ENCODE measurements at regions not wholly inside any gene's neighbourhood (a gene's known extent, or its start where the extent isn't known, plus 50 kb on each side); places are given as distances from the start of the nearest gene placed in this dataset.

DNA sequence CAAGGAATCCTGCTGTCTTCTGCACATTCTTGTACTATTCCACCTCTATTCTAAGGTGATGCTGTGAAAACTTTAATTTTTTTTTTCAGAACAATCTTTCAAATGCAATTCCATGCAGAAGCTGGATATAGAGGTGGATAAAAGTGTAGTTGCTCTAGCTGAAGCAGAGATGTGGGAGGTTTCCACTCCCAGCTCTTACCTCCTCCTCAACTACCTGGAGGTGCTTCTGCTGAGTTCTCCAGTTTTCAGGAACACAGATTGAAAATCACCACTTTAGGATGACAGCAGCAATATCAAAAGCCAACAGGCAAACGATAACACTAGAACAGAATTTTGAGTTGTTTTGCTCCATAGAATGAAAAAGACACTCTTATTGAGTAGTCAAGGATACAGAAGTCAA is 51.1 kb upstream of the FAM98A start:
- H3K27ac ChIP-seq (ENCODE audit: low read length) = no peak overlapping the region
- no peak overlapping the region for H3K4me2 ChIP-seq (ENCODE audit: low read length)
- no peak for TF ChIP-seq POLR2AphosphoS5 (IDR thresholded peaks at IDR 0.05)
- no peak for TF ChIP-seq SMC3 (conservative IDR thresholded peaks at IDR 0.05; ENCODE audit: poor library complexity)
- no peak for TF ChIP-seq TAF1 (IDR thresholded peaks at IDR 0.05; ENCODE audit: low read depth)
- no peak for TF ChIP-seq REST (IDR thresholded peaks at IDR 0.05; ENCODE audit: borderline replicate concordance)
- TF ChIP-seq EZH2 (IDR thresholded peaks at IDR 0.05; ENCODE audit: borderline replicate concordance, insufficient read depth, low read length, poor library complexity, severe bottlenecking) = no peak
- no peak for TF ChIP-seq MXI1 (conservative IDR thresholded peaks at IDR 0.05; ENCODE audit: poor library complexity, severe bottlenecking)
- TF ChIP-seq RAD21 (conservative IDR thresholded peaks at IDR 0.05) = no peak
- no peak for TF ChIP-seq CTCF (IDR thresholded peaks at IDR 0.05; ENCODE audit: poor library complexity, severe bottlenecking)
- no peak for TF ChIP-seq EP300 (conservative IDR thresholded peaks at IDR 0.05; ENCODE audit: poor library complexity, severe bottlenecking)

More for the DNA sequence above, 51.1 kb upstream of the FAM98A start:
- Histone ChIP-seq H3K36me3 (ENCODE audit: insufficient read depth, low read length) (no peaks in the 10 kb centered on the region), H3K4me3 (ENCODE audit: low read length) (no peak overlapping the region), H3K9ac (ENCODE audit: low read length) (no peak overlapping the region), H3K27me3 (ENCODE audit: insufficient read depth, low read depth, low read length) (no peaks in the 10 kb centered on the region), H3F3A (ENCODE audit: insufficient read depth, low read length, poor library complexity, severe bottlenecking) (no peaks in the 10 kb centered on the region), H3K9me2 (ENCODE audit: insufficient read depth, low read length) (no peaks in the 10 kb centered on the region), H4K20me1 (ENCODE audit: insufficient read depth) (no peaks in the 10 kb centered on the region), H2AFZ (ENCODE audit: low read depth, low read length) (no peak overlapping the region), H3K9me3 (ENCODE audit: low read length) (no peaks in the 10 kb centered on the region), H3K79me2 (replicated peaks; ENCODE audit: insufficient read depth, low read length) (no peaks in the 10 kb centered on the region)

Small RNAs in the stretch of these regions (small RNA-seq; reads per million reads assigned to genes)
- gene AC013442.1 (0 reads per million in 3 experiments), gene AC083939.1 (0 reads per million in 3 experiments), gene MIR548AD (0 to 0.42 (median 0) reads per million in 3 experiments), gene RNU6-1117P (0 reads per million in 3 experiments)
